Cardiac fibroblast (primary cell): ENCODE measurements at regions not wholly inside any gene's neighbourhood (a gene's known extent, or its start where the extent isn't known, plus 50 kb on each side); places are given as distances from the start of the nearest gene placed in this dataset.

ENCODE experiments used
- DNase-seq, 2 donors: peaks; one replicate each; pipeline versions ENCODE4 v3.0.0 to v3.0.0-alpha.2; 2010; ENCODE audit warnings: low read depth in 2 of 2
- H3K4me3 ChIP-seq, 2 donors: replicated peaks in 1 of 2; 1 replicate in 1 of 2; 2 replicates in 1 of 2; pipeline ENCODE4 v1.5.1; 2011; ENCODE audit warnings: low read depth in 2 of 2, low read length in 2 of 2, mild to moderate bottlenecking in 2 of 2, moderate library complexity in 1 of 2
- TF ChIP-seq, protein P1 (sequence below): IDR thresholded peaks from one replicate; pipeline ENCODE4 v1.5.1; 2011; ENCODE audit warnings: low read depth, mild to moderate bottlenecking, low read length, inconsistent platforms

- TF ChIP-seq, protein P1, sequence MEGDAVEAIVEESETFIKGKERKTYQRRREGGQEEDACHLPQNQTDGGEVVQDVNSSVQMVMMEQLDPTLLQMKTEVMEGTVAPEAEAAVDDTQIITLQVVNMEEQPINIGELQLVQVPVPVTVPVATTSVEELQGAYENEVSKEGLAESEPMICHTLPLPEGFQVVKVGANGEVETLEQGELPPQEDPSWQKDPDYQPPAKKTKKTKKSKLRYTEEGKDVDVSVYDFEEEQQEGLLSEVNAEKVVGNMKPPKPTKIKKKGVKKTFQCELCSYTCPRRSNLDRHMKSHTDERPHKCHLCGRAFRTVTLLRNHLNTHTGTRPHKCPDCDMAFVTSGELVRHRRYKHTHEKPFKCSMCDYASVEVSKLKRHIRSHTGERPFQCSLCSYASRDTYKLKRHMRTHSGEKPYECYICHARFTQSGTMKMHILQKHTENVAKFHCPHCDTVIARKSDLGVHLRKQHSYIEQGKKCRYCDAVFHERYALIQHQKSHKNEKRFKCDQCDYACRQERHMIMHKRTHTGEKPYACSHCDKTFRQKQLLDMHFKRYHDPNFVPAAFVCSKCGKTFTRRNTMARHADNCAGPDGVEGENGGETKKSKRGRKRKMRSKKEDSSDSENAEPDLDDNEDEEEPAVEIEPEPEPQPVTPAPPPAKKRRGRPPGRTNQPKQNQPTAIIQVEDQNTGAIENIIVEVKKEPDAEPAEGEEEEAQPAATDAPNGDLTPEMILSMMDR = no peak
- no peak overlapping the region for H3K4me3 ChIP-seq
- DNase-seq = no peak
Measured at GRCh38 chr13:47120282-47120681, 223.4 kb upstream of the HTR2A start.

GRCh38 chr13:47119575-47120235 lies 222.9 kb upstream of the HTR2A start:
- H3K4me3 ChIP-seq = no peak overlapping the region
- no peak for DNase-seq
- TF ChIP-seq, protein P1 = no peak

GRCh38 chr13:47117268-47117667 lies 220.4 kb upstream of the HTR2A start:
- no peak overlapping the region for H3K4me3 ChIP-seq
- DNase-seq = peak; percentile 56 to 73
- TF ChIP-seq, protein P1 = no peak

DNA sequence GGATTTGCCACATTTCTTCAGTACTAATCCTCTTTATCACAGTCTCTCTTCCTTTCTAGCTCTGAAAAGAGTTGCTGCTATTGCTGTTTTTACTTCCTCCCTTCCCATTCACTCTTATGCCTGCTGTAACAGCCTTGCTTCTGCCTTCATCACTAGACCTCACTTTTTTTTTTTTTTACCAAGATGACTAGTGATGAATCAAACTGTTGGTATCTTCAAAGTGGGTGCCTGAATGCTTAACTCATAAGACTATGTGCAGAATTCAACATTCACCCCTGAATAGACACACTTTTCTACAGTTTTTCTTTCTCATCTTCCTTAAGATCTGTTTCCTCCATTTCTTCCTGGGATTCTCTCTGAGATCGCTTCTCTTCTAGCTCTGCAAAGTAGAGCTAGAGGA lies 217.2 kb upstream of the HTR2A start:
- DNase-seq = peak; percentile 33 to 85
- no peak overlapping the region for H3K4me3 ChIP-seq
- TF ChIP-seq, protein P1 = no peak

- no peak overlapping the region for H3K4me3 ChIP-seq
- no peak for DNase-seq
- TF ChIP-seq, protein P1 = no peak
Measured at GRCh38 chr13:47112903-47113299, 216.0 kb upstream of the HTR2A start.

GRCh38 chr13:47112205-47112902 lies 215.5 kb upstream of the HTR2A start:
- TF ChIP-seq, protein P1 = no peak
- no peak overlapping the region for H3K4me3 ChIP-seq
- DNase-seq = peak in 1 of 2 donors; percentile 35
